GM23338 (cell line): ENCODE measurements at regions not wholly inside any gene's neighbourhood (a gene's known extent, or its start where the extent isn't known, plus 50 kb on each side); places are given as distances from the start of the nearest gene placed in this dataset.

ENCODE experiments used
- ATAC-seq: fragments of 200-7000 bp; cut with Tn5 transposase; 3 replicates; pipeline ENCODE4 v1.9.1; 2020
- DNase-seq: peaks from one replicate; pipeline ENCODE4 v3.0.0-alpha.2; 2015; ENCODE audit warnings: low spot score
- H2AFZ ChIP-seq: fragments of 200-600 bp; sonication (generic); 2 replicates; pipeline ENCODE4 v1.8.0; 2016; ENCODE audit warnings: antibody characterized with exemption, mild to moderate bottlenecking, moderate library complexity
- H3F3A ChIP-seq: fragments of 200-600 bp; sonication (generic); replicated peaks from 2 replicates; pipeline ENCODE4 v1.8.0; 2017; ENCODE audit warnings: antibody characterized with exemption, mixed run types, low read depth
- H3K27ac ChIP-seq: fragments of 200-600 bp; sonication (generic); 2 replicates; pipeline ENCODE4 v1.6.1; 2016; ENCODE audit warnings: low read depth
- H3K27me3 ChIP-seq: fragments of 200-600 bp; sonication (generic); 2 replicates; pipeline ENCODE4 v1.8.0; 2016; ENCODE audit warnings: mild to moderate bottlenecking, mixed run types, moderate library complexity; ENCODE audit not compliant: insufficient read depth
- H3K36me3 ChIP-seq: fragments of 200-600 bp; sonication (generic); 2 replicates; pipeline ENCODE4 v1.8.0; 2016; ENCODE audit warnings: mild to moderate bottlenecking; ENCODE audit not compliant: insufficient read depth
- H3K4me1 ChIP-seq: fragments of 200-600 bp; sonication (generic); 2 replicates; pipeline ENCODE4 v1.8.0; 2016; ENCODE audit warnings: mild to moderate bottlenecking, moderate library complexity; ENCODE audit not compliant: insufficient read depth
- H3K4me2 ChIP-seq: fragments of 200-600 bp; sonication (generic); 2 replicates; pipeline ENCODE4 v1.7.1; 2017; ENCODE audit warnings: mixed run types
- H3K4me3 ChIP-seq: fragments of 200-600 bp; sonication (generic); 2 replicates; pipeline ENCODE4 v1.6.1; 2016; ENCODE audit warnings: mixed run types
- H3K79me2 ChIP-seq: fragments of 200-600 bp; sonication (generic); replicated peaks from 2 replicates; pipeline ENCODE4 v1.8.0; 2017; ENCODE audit warnings: mild to moderate bottlenecking; ENCODE audit not compliant: insufficient read depth
- H3K9me2 ChIP-seq: fragments of 200-600 bp; sonication (generic); 2 replicates; pipeline ENCODE4 v1.8.0; 2017; ENCODE audit not compliant: insufficient read depth
- H4K20me1 ChIP-seq: fragments of 200-600 bp; sonication (generic); replicated peaks from 2 replicates; pipeline ENCODE4 v1.8.0; 2017; ENCODE audit warnings: mild to moderate bottlenecking; ENCODE audit not compliant: insufficient read depth
- H3K27ac Mint-ChIP-seq: 2 replicates; pipeline ENCODE4 v1.8.0; 2020; ENCODE audit warnings: inconsistent platforms, mild to moderate bottlenecking, moderate library complexity, mixed read lengths
- H3K27me3 Mint-ChIP-seq: 3 replicates; pipeline ENCODE4 v1.8.0; 2022; ENCODE audit warnings: low read depth, mild to moderate bottlenecking, moderate library complexity, mixed read lengths, inconsistent platforms; ENCODE audit not compliant: insufficient read depth, poor library complexity
- H3K36me3 Mint-ChIP-seq: 3 replicates; pipeline ENCODE4 v1.8.0; 2021; ENCODE audit warnings: low read depth, mild to moderate bottlenecking, inconsistent platforms, moderate library complexity, mixed read lengths
- H3K4me1 Mint-ChIP-seq: 3 replicates; pipeline ENCODE4 v1.8.0; 2020; ENCODE audit warnings: mild to moderate bottlenecking, inconsistent platforms, mixed read lengths
- H3K4me3 Mint-ChIP-seq: 3 replicates; pipeline ENCODE4 v1.8.0; 2021; ENCODE audit warnings: moderate library complexity, mild to moderate bottlenecking, inconsistent platforms, mixed read lengths
- H3K9me3 Mint-ChIP-seq: 3 replicates; pipeline ENCODE4 v1.8.0; 2020; ENCODE audit warnings: moderate library complexity, mild to moderate bottlenecking, inconsistent platforms, mixed read lengths
- CREB1 ChIP-seq: fragments of 250-450 bp; sonication (Bioruptor Pico); IDR thresholded peaks from 2 replicates; pipeline ENCODE4 v1.5.0; 2020; ENCODE audit warnings: low read depth, mild to moderate bottlenecking, moderate library complexity
- CTCF ChIP-seq, 2 experiments: fragments of 200-600 bp in 1 of 2; sonication (generic) in 1 of 2; conservative IDR thresholded peaks; 2 replicates each; pipeline versions ENCODE4 v1.5.1 to v1.6.1; 2016 to 2017; ENCODE audit warnings: antibody characterized with exemption in 2 of 2, low read depth in 2 of 2, mild to moderate bottlenecking in 2 of 2, moderate library complexity in 1 of 2
- ETS1 ChIP-seq: IDR thresholded peaks from 2 replicates; pipeline ENCODE4 v1.6.1; 2016; ENCODE audit warnings: antibody characterized with exemption
- EZH2 ChIP-seq: fragments of 200-600 bp; sonication (generic); IDR thresholded peaks from one replicate; pipeline ENCODE4 v1.8.0; 2017; ENCODE audit warnings: antibody characterized with exemption, mild to moderate bottlenecking, low read depth; ENCODE audit not compliant: unreplicated experiment
- EZH2phosphoT487 ChIP-seq: fragments of 200-600 bp; sonication (generic); IDR thresholded peaks from one replicate; pipeline ENCODE4 v1.8.1; 2018; ENCODE audit warnings: antibody characterized with exemption; ENCODE audit not compliant: unreplicated experiment
- JUNB ChIP-seq: IDR thresholded peaks from one replicate; pipeline ENCODE4 v1.6.1; 2016; ENCODE audit warnings: antibody characterized with exemption; ENCODE audit not compliant: unreplicated experiment
- NANOG ChIP-seq: IDR thresholded peaks from 2 replicates; pipeline ENCODE4 v1.6.1; 2016; ENCODE audit warnings: antibody characterized with exemption, borderline replicate concordance
- POLR2AphosphoS5 ChIP-seq: IDR thresholded peaks from 2 replicates; pipeline ENCODE4 v1.6.1; 2016; ENCODE audit warnings: antibody characterized with exemption, low read depth
- STAT1 ChIP-seq: IDR thresholded peaks from one replicate; pipeline ENCODE4 v1.6.1; 2016; ENCODE audit warnings: antibody characterized with exemption; ENCODE audit not compliant: unreplicated experiment
- ZNF114 ChIP-seq: fragments of 250-450 bp; sonication (Bioruptor Pico); IDR thresholded peaks from 2 replicates; pipeline ENCODE4 v1.5.0; 2020; ENCODE audit warnings: mild to moderate bottlenecking, moderate library complexity
- ZNF331 ChIP-seq: fragments of 250-450 bp; sonication (Bioruptor Pico); IDR thresholded peaks from 2 replicates; pipeline ENCODE4 v1.5.0; 2020; ENCODE audit warnings: low read depth, mild to moderate bottlenecking, moderate library complexity
- ZNF462 ChIP-seq: fragments of 250-450 bp; sonication (Bioruptor Pico); IDR thresholded peaks from 2 replicates; pipeline ENCODE4 v1.5.0; 2020; ENCODE audit warnings: mild to moderate bottlenecking, moderate library complexity
- TF ChIP-seq, protein P1 (sequence below): IDR thresholded peaks from one replicate; pipeline ENCODE4 v1.6.1; 2018; ENCODE audit warnings: antibody characterized with exemption; ENCODE audit not compliant: unreplicated experiment

- H3K9me2 ChIP-seq, result no peaks in the 10 kb centered on the region
- no peaks in the 10 kb centered on the region for H3K36me3 ChIP-seq
- H3K4me1 ChIP-seq, result peaks cover 14% of the 10 kb centered on the region; the same call in 1 of the 2 replicates
- no peak overlapping the region for H3K27ac ChIP-seq
- ATAC-seq (peak; percentile 57; the same call in 2 of the 3 replicates), DNase-seq (peak; percentile 32)
- H3F3A ChIP-seq, result no peaks in the 10 kb centered on the region
- no peaks in the 10 kb centered on the region for H4K20me1 ChIP-seq
- no peak overlapping the region for H3K4me3 ChIP-seq
- Mint-ChIP-seq H3K36me3 (no peaks in the 10 kb centered on the region), H3K9me3 (no peaks in the 10 kb centered on the region), H3K27me3 (no peaks in the 10 kb centered on the region), H3K4me1 (peaks cover 17% of the 10 kb centered on the region; the same call in 2 of the 3 replicates), H3K4me3 (no peak overlapping the region), H3K27ac (no peak overlapping the region)
- H3K27me3 ChIP-seq, result no peaks in the 10 kb centered on the region
- TF ChIP-seq JUNB, result no peak
- no peak for TF ChIP-seq ETS1
- TF ChIP-seq EZH2, result no peak
- TF ChIP-seq CREB1 (CRISPR knock-in tag), result no peak
- TF ChIP-seq CTCF (conservative IDR thresholded peaks at IDR 0.05; ENCODE audit: low read depth in 2 of 2), result no peak
- TF ChIP-seq ZNF114 (CRISPR knock-in tag), result no peak
- TF ChIP-seq ZNF462 (CRISPR knock-in tag), result no peak
- TF ChIP-seq, protein P1, sequence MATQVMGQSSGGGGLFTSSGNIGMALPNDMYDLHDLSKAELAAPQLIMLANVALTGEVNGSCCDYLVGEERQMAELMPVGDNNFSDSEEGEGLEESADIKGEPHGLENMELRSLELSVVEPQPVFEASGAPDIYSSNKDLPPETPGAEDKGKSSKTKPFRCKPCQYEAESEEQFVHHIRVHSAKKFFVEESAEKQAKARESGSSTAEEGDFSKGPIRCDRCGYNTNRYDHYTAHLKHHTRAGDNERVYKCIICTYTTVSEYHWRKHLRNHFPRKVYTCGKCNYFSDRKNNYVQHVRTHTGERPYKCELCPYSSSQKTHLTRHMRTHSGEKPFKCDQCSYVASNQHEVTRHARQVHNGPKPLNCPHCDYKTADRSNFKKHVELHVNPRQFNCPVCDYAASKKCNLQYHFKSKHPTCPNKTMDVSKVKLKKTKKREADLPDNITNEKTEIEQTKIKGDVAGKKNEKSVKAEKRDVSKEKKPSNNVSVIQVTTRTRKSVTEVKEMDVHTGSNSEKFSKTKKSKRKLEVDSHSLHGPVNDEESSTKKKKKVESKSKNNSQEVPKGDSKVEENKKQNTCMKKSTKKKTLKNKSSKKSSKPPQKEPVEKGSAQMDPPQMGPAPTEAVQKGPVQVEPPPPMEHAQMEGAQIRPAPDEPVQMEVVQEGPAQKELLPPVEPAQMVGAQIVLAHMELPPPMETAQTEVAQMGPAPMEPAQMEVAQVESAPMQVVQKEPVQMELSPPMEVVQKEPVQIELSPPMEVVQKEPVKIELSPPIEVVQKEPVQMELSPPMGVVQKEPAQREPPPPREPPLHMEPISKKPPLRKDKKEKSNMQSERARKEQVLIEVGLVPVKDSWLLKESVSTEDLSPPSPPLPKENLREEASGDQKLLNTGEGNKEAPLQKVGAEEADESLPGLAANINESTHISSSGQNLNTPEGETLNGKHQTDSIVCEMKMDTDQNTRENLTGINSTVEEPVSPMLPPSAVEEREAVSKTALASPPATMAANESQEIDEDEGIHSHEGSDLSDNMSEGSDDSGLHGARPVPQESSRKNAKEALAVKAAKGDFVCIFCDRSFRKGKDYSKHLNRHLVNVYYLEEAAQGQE, result no peak
- TF ChIP-seq POLR2AphosphoS5, result no peak
- no peak for TF ChIP-seq EZH2phosphoT487
- no peak for TF ChIP-seq ZNF331
- no peak for TF ChIP-seq NANOG
- no peak for TF ChIP-seq STAT1
- no peaks in the 10 kb centered on the region for H3K79me2 ChIP-seq
- H3K4me2 ChIP-seq, result peak overlapping the region; percentile 45
- H2AFZ ChIP-seq, result no peak overlapping the region
These were observed 1921.2 kb upstream of the PRR20A start for GRCh38 chr13:55219538-55219937.
